Panc1 (cell line): ENCODE measurements at regions not wholly inside any gene's neighbourhood (a gene's known extent, or its start where the extent isn't known, plus 50 kb on each side); places are given as distances from the start of the nearest gene placed in this dataset.

Experiments
- ATAC-seq: fragments of 200-7000 bp; cut with Tn5 transposase; 2 replicates; pipeline ENCODE4 v1.9.1; 2020; ENCODE audit warnings: mild to moderate bottlenecking, moderate library complexity
- BruUV-seq: library from RNA; stranded (reverse); fragments of 400-500 nt; replicated peaks from 2 replicates; lab custom pipeline; 2021; lab: Mats Ljungman, UMichigan
- CTCF ChIA-PET: fragments of 300-600 bp; sonication (Branson Sonifier 250); formaldehyde crosslinking; loops from one replicate; lab custom pipeline; 2022; ENCODE audit warnings: antibody characterized with exemption; lab: Charles Lee
- POLR2A ChIA-PET: fragments of 300-600 bp; sonication (Branson Sonifier 250); formaldehyde crosslinking; loops from one replicate; lab custom pipeline; 2022; ENCODE audit warnings: antibody characterized with exemption; lab: Charles Lee
- DNase-seq: peaks from one replicate; pipeline ENCODE4 v3.0.0-alpha.2; 2010; ENCODE audit warnings: low read depth, low spot score
- H3K27ac ChIP-seq: 2 replicates; pipeline ENCODE4 v1.5.1; 2011; ENCODE audit warnings: mild to moderate bottlenecking, low read length, inconsistent platforms
- H3K27me3 ChIP-seq: fragments of 200-500 bp; sonication (Bioruptor generic); 2 replicates; pipeline ENCODE4 v1.6.0; 2014; ENCODE audit warnings: low read length, inconsistent platforms; ENCODE audit not compliant: control insufficient read depth, insufficient read depth
- H3K36me3 ChIP-seq: fragments of 200-500 bp; sonication (Bioruptor generic); 2 replicates; pipeline ENCODE4 v1.5.1; 2014; ENCODE audit warnings: inconsistent platforms, mild to moderate bottlenecking, low read length, moderate library complexity; ENCODE audit not compliant: control insufficient read depth, insufficient read depth
- H3K4me1 ChIP-seq: 2 replicates; pipeline ENCODE4 v1.5.1; 2011; ENCODE audit warnings: inconsistent platforms, mild to moderate bottlenecking, low read length, moderate library complexity; ENCODE audit not compliant: control insufficient read depth, insufficient read depth
- H3K4me3 ChIP-seq, 2 experiments: 2 replicates each; pipeline ENCODE4 v1.5.1; 2011 to 2012; ENCODE audit warnings: low read depth in 2 of 2, low read length in 2 of 2, mild to moderate bottlenecking in 2 of 2, inconsistent platforms in 1 of 2, moderate library complexity in 1 of 2
- H3K9me3 ChIP-seq: fragments of 200-500 bp; sonication (Bioruptor generic); 2 replicates; pipeline ENCODE4 v1.5.1; 2014; ENCODE audit warnings: low read depth, mild to moderate bottlenecking, inconsistent platforms, low read length, moderate library complexity; ENCODE audit not compliant: control insufficient read depth, insufficient read depth
- CTCF ChIP-seq: fragments of 450-650 bp; IDR thresholded peaks from 2 replicates; pipeline ENCODE4 v1.5.1; 2017; ENCODE audit warnings: mild to moderate bottlenecking
- POLR2AphosphoS5 ChIP-seq: IDR thresholded peaks from 2 replicates; pipeline ENCODE4 v1.6.1; 2012; ENCODE audit warnings: mild to moderate bottlenecking, low read depth, low read length, moderate library complexity
- REST ChIP-seq, 2 experiments: IDR thresholded peaks; 2 replicates each; pipeline ENCODE4 v1.6.1; 2011 to 2012; ENCODE audit warnings: low read depth in 2 of 2, control low read depth in 1 of 2, low read length in 1 of 2, mild to moderate bottlenecking in 1 of 2, moderate library complexity in 1 of 2; ENCODE audit not compliant: insufficient read depth in 1 of 2
- SIN3A ChIP-seq: IDR thresholded peaks from 2 replicates; pipeline ENCODE4 v1.6.1; 2012; ENCODE audit warnings: low read depth, mild to moderate bottlenecking, low read length, moderate library complexity, borderline replicate concordance; ENCODE audit not compliant: insufficient read depth
- TCF7L2 ChIP-seq: IDR thresholded peaks from 2 replicates; pipeline ENCODE4 v1.6.1; 2011; ENCODE audit warnings: mild to moderate bottlenecking, low read depth, low read length, inconsistent platforms
- in situ Hi-C: cut with HindIII; loops from 2 replicates; pipeline ENCODE4 v1.10.0; 2016; ENCODE audit warnings: low sequenced_read_pairs, low pct_unique_long_range_greater_than_20kb
- intact Hi-C: fragments of 100-400 bp; cut with micrococcal nuclease; formaldehyde crosslinking; loops from one replicate; pipeline ENCODE4 v1.10.0; 2022; ENCODE audit not compliant: unreplicated experiment

DNA sequence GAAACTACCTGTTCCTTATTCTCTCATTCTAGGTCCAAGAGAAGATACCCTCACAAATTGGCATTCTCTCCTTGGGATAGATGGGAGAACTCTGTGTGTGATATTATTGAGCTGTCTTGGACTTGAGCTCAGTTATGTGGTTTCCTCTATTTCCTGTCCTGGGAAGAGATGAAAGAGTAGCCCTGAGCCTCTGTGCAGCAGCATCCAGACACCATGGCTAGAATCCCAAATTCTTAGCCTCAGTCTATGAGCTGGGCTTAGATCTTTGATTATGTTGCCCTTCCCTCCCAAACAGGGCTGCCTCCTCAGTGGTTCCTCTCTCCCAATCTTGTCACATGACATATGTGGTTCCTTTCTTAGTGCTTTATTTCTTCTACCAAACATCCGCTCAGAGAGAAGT lies 290.7 kb downstream of the SPRY2 start:
- no TSS peak for BruUV-seq
- DNase-seq (no peak), ATAC-seq (no peak)
- Histone ChIP-seq H3K36me3 (no peaks in the 10 kb centered on the region), H3K27ac (peak overlapping the region; percentile 48; the same call in 1 of the 2 replicates), H3K4me1 (peaks cover 24% of the 10 kb centered on the region), H3K27me3 (no peaks in the 10 kb centered on the region), H3K9me3 (peaks cover 5% of the 10 kb centered on the region; the same call in 1 of the 2 replicates), H3K4me3 (no peak overlapping the region)
- intact Hi-C loops: no loop called here
- in situ Hi-C loops: no loop called here
- POLR2A ChIA-PET: interaction anchor here (0.6 kb wide), 1 partner anchor 113 kb away, joined by 3 read pairs; no protein-coding TSS in a partner anchor
- CTCF ChIA-PET: no interaction called here
- TF ChIP-seq POLR2AphosphoS5 (no peak), SIN3A (no peak), TCF7L2 (no peak), REST (IDR thresholded peaks at IDR 0.05; ENCODE audit: insufficient read depth in 1 of 2, low read depth in 2 of 2, low read length in 1 of 2) (no peak), CTCF (no peak)

- Histone ChIP-seq H3K27me3 (no peaks in the 10 kb centered on the region), H3K27ac (peak overlapping the region; percentile 63), H3K9me3 (peaks cover 5% of the 10 kb centered on the region; the same call in 1 of the 2 replicates), H3K4me1 (peaks cover 24% of the 10 kb centered on the region), H3K4me3 (peak overlapping the region in 1 of 2 experiments; percentile 7; a peak in 1 of 4 replicates), H3K36me3 (no peaks in the 10 kb centered on the region)
- peak; percentile 85 for DNase-seq
- CTCF ChIA-PET: no interaction called here
- ATAC-seq: peak; percentile 97
- in situ Hi-C loops: no loop called here
- 0 out of 4 replicates have a peak, but pooled peaks of 1 of the 2 experiments have one; percentile 21 for TF ChIP-seq REST (IDR thresholded peaks at IDR 0.05; ENCODE audit: insufficient read depth in 1 of 2, low read depth in 2 of 2, low read length in 1 of 2)
- TF ChIP-seq CTCF: no peak
- TF ChIP-seq SIN3A: no peak
- no peak for TF ChIP-seq TCF7L2
- no peak for TF ChIP-seq POLR2AphosphoS5
- POLR2A ChIA-PET: no interaction called here
- intact Hi-C loops: loop anchor here (10.0 kb wide), 1 partner anchor 286 kb away; no protein-coding TSS in a partner anchor
- BruUV-seq: no TSS peak
These were observed 292.1 kb downstream of the SPRY2 start for GRCh38 chr13:80048802-80049201.
